ENCODE measurements at regions not wholly inside any gene's neighbourhood (a gene's known extent, or its start where the extent isn't known, plus 50 kb on each side); places are given as distances from the start of the nearest gene placed in this dataset.
"Not testable (repeated sequence)": the region's sequence is repeated elsewhere in the genome, so short reads cannot be mapped to it uniquely, and the experiment has no call there.

GRCh38 chrX:2150014-2150413 lies 350.8 kb downstream of the DHRSX start:
- FAIRE-seq; H3K4ac ChIP-seq (replicated peaks; ENCODE audit: insufficient read length, low read depth, low read length); H2BK120ac ChIP-seq (replicated peaks; ENCODE audit: low read depth, low read length); H3K36me3 ChIP-seq (ENCODE audit: control insufficient read depth in 2 of 4, insufficient read depth in 4 of 4, low read length in 3 of 4); H3K56ac ChIP-seq (replicated peaks; ENCODE audit: insufficient read length, low read depth, low read length); H4K8ac ChIP-seq (ENCODE audit: extremely low read depth, insufficient read depth, low read length); H3K4me2 ChIP-seq (ENCODE audit: insufficient read depth in 1 of 2, low read depth in 2 of 2, low read length in 2 of 2); H3K23me2 ChIP-seq (ENCODE audit: low read depth, low read length); H3K9ac ChIP-seq (replicated peaks in 1 of 4; ENCODE audit: extremely low read depth in 1 of 4, low read depth in 3 of 4, low read length in 3 of 4); H4K91ac ChIP-seq (replicated peaks; ENCODE audit: insufficient read length, low read length); H3K18ac ChIP-seq (ENCODE audit: extremely low read depth, low read length); DNase-seq (ENCODE audit: low read depth in 1 of 2, low spot score in 2 of 2); H2AK5ac ChIP-seq (ENCODE audit: low read depth, low read length); H2BK12ac ChIP-seq (ENCODE audit: low read depth, low read length); H3K14ac ChIP-seq (ENCODE audit: insufficient read length); H4K5ac ChIP-seq (ENCODE audit: insufficient read length, low read depth, low read length); H3K79me1 ChIP-seq (ENCODE audit: low read depth, low read length); H4K20me1 ChIP-seq (replicated peaks in 1 of 2; ENCODE audit: control insufficient read depth in 1 of 2, insufficient read depth in 2 of 2, low read length in 2 of 2); H3K79me2 ChIP-seq (ENCODE audit: control insufficient read depth in 1 of 2, insufficient read depth in 2 of 2, low read length in 2 of 2); H2BK20ac ChIP-seq (ENCODE audit: low read length); POLR2A ChIA-PET (ENCODE audit: partially characterized antibody); H2BK5ac ChIP-seq (ENCODE audit: low read depth, low read length); H3K27ac ChIP-seq (ENCODE audit: low read depth, low read length); H3K4me3 ChIP-seq (ENCODE audit: extremely low read depth in 1 of 4, insufficient read depth in 2 of 4, low read depth in 3 of 4, low read length in 4 of 4); H3K23ac ChIP-seq (ENCODE audit: insufficient read length); H3K4me1 ChIP-seq (replicated peaks in 1 of 4; ENCODE audit: control insufficient read depth in 3 of 4, insufficient read depth in 4 of 4, low read length in 3 of 4); H2AFZ ChIP-seq (ENCODE audit: low read length); H3K27me3 ChIP-seq (replicated peaks in 1 of 4; ENCODE audit: control insufficient read depth in 3 of 4, extremely low read depth in 1 of 4, insufficient read depth in 3 of 4, low read length in 3 of 4); CTCF ChIA-PET (ENCODE audit: partially characterized antibody); H2BK15ac ChIP-seq (ENCODE audit: low read length): not testable (repeated sequence)
- 96% methylated on average over 2 of the region's 2 CpGs; no CpG with 5 or more reads in 1 of the 2 experiments for WGBS, 2 experiments (ENCODE audit: extremely low coverage in 1 of 2, insufficient coverage in 1 of 2, insufficient read length in 1 of 2, insufficient replicate concordance in 2 of 2, low coverage in 1 of 2, low lambda C conversion rate in 2 of 2, missing lambda C conversion rate in 1 of 2)
- peaks cover 12% of the 10 kb centered on the region in 2 experiments for H3K9me3 ChIP-seq (ENCODE audit: insufficient read depth in 2 of 2, low read depth in 1 of 2, low read length in 1 of 2)

- H4K20me1 ChIP-seq (replicated peaks in 1 of 2; ENCODE audit: control insufficient read depth in 1 of 2, insufficient read depth in 2 of 2, low read length in 2 of 2); H3K79me2 ChIP-seq (ENCODE audit: control insufficient read depth in 1 of 2, insufficient read depth in 2 of 2, low read length in 2 of 2); H2BK5ac ChIP-seq (ENCODE audit: low read depth, low read length); H3K56ac ChIP-seq (replicated peaks; ENCODE audit: insufficient read length, low read depth, low read length); CTCF ChIA-PET (ENCODE audit: partially characterized antibody); FAIRE-seq; H2BK20ac ChIP-seq (ENCODE audit: low read length); H3K14ac ChIP-seq (ENCODE audit: insufficient read length); H3K23me2 ChIP-seq (ENCODE audit: low read depth, low read length); H3K4me1 ChIP-seq (replicated peaks in 1 of 4; ENCODE audit: control insufficient read depth in 3 of 4, insufficient read depth in 4 of 4, low read length in 3 of 4); H3K4ac ChIP-seq (replicated peaks; ENCODE audit: insufficient read length, low read depth, low read length); H3K4me3 ChIP-seq (ENCODE audit: extremely low read depth in 1 of 4, insufficient read depth in 2 of 4, low read depth in 3 of 4, low read length in 4 of 4); H3K79me1 ChIP-seq (ENCODE audit: low read depth, low read length); H3K27me3 ChIP-seq (replicated peaks in 1 of 4; ENCODE audit: control insufficient read depth in 3 of 4, extremely low read depth in 1 of 4, insufficient read depth in 3 of 4, low read length in 3 of 4); POLR2A ChIA-PET (ENCODE audit: partially characterized antibody); H4K8ac ChIP-seq (ENCODE audit: extremely low read depth, insufficient read depth, low read length); H2BK12ac ChIP-seq (ENCODE audit: low read depth, low read length); H2AFZ ChIP-seq (ENCODE audit: low read length); H4K5ac ChIP-seq (ENCODE audit: insufficient read length, low read depth, low read length); H3K27ac ChIP-seq (ENCODE audit: low read depth, low read length); H2BK120ac ChIP-seq (replicated peaks; ENCODE audit: low read depth, low read length); DNase-seq (ENCODE audit: low read depth in 1 of 2, low spot score in 2 of 2); H3K36me3 ChIP-seq (ENCODE audit: control insufficient read depth in 2 of 4, insufficient read depth in 4 of 4, low read length in 3 of 4); H3K9ac ChIP-seq (replicated peaks in 1 of 4; ENCODE audit: extremely low read depth in 1 of 4, low read depth in 3 of 4, low read length in 3 of 4); H3K23ac ChIP-seq (ENCODE audit: insufficient read length); H2AK5ac ChIP-seq (ENCODE audit: low read depth, low read length); H3K18ac ChIP-seq (ENCODE audit: extremely low read depth, low read length); H2BK15ac ChIP-seq (ENCODE audit: low read length); H4K91ac ChIP-seq (replicated peaks; ENCODE audit: insufficient read length, low read length); H3K4me2 ChIP-seq (ENCODE audit: insufficient read depth in 1 of 2, low read depth in 2 of 2, low read length in 2 of 2): not testable (repeated sequence)
- peaks cover 12% of the 10 kb centered on the region in 2 experiments for H3K9me3 ChIP-seq (ENCODE audit: insufficient read depth in 2 of 2, low read depth in 1 of 2, low read length in 1 of 2)
- 88% methylated on average over 3 of the region's 3 CpGs; no CpG with 5 or more reads in 1 of the 2 experiments for WGBS, 2 experiments (ENCODE audit: extremely low coverage in 1 of 2, insufficient coverage in 1 of 2, insufficient read length in 1 of 2, insufficient replicate concordance in 2 of 2, low coverage in 1 of 2, low lambda C conversion rate in 2 of 2, missing lambda C conversion rate in 1 of 2)
Observed at GRCh38 chrX:2149055-2149454, 351.7 kb downstream of the DHRSX start.
